Neural crest cell (in vitro differentiated cells): ENCODE measurements at regions not wholly inside any gene's neighbourhood (a gene's known extent, or its start where the extent isn't known, plus 50 kb on each side); places are given as distances from the start of the nearest gene placed in this dataset.

Experiments used
- DNase-seq: peaks from one replicate; pipeline ENCODE4 v3.0.0; 2021; ENCODE audit warnings: low read depth, mixed read lengths, low spot score
- H3K27ac Mint-ChIP-seq: one replicate; pipeline ENCODE4 v1.8.0; 2021; ENCODE audit warnings: mild to moderate bottlenecking, mixed read lengths; ENCODE audit not compliant: unreplicated experiment
- H3K27me3 Mint-ChIP-seq: 2 replicates; pipeline ENCODE4 v1.8.0; 2021; ENCODE audit warnings: low read depth, mild to moderate bottlenecking, mixed read lengths
- H3K36me3 Mint-ChIP-seq: 2 replicates; pipeline ENCODE4 v1.8.0; 2021; ENCODE audit warnings: low read depth, mild to moderate bottlenecking, mixed read lengths
- H3K4me1 Mint-ChIP-seq: 2 replicates; pipeline ENCODE4 v1.8.0; 2021; ENCODE audit warnings: mixed read lengths
- H3K4me3 Mint-ChIP-seq: one replicate; pipeline ENCODE4 v1.8.0; 2021; ENCODE audit warnings: mild to moderate bottlenecking, mixed read lengths
- H3K9me3 Mint-ChIP-seq: 2 replicates; pipeline ENCODE4 v1.8.0; 2021; ENCODE audit warnings: mixed read lengths
- CTCF ChIP-seq: fragments of 200-600 bp; sonication (generic); conservative IDR thresholded peaks from 2 replicates; pipeline ENCODE4 v1.5.0; 2021; ENCODE audit warnings: antibody characterized with exemption, mild to moderate bottlenecking

- Mint-ChIP-seq H3K27ac (no peak overlapping the region), H3K4me1 (no peaks in the 10 kb centered on the region), H3K9me3 (no peaks in the 10 kb centered on the region), H3K36me3 (no peaks in the 10 kb centered on the region), H3K4me3 (no peak overlapping the region), H3K27me3 (peaks cover 2% of the 10 kb centered on the region)
- no peak for TF ChIP-seq CTCF
- no peak for DNase-seq
Measured at GRCh38 chr1:78370779-78371482, 119.8 kb upstream of the PTGFR start.

- Mint-ChIP-seq H3K9me3 (no peaks in the 10 kb centered on the region), H3K4me1 (no peaks in the 10 kb centered on the region), H3K27ac (no peak overlapping the region), H3K27me3 (peaks cover 2% of the 10 kb centered on the region), H3K36me3 (no peaks in the 10 kb centered on the region), H3K4me3 (no peak overlapping the region)
- TF ChIP-seq CTCF: no peak
- no peak for DNase-seq
Measured at GRCh38 chr1:78373676-78374075, 117.1 kb upstream of the PTGFR start.

- no peak for DNase-seq
- no peak overlapping the region for H3K4me3 Mint-ChIP-seq
- H3K9me3 Mint-ChIP-seq: no peaks in the 10 kb centered on the region
- no peak for TF ChIP-seq CTCF
- H3K27me3 Mint-ChIP-seq: peaks cover 7% of the 10 kb centered on the region
- H3K36me3 Mint-ChIP-seq: no peaks in the 10 kb centered on the region
- H3K4me1 Mint-ChIP-seq: no peaks in the 10 kb centered on the region
- no peak overlapping the region for H3K27ac Mint-ChIP-seq
Measured at GRCh38 chr1:78375996-78376395, 114.8 kb upstream of the PTGFR start.

GRCh38 chr1:78377356-78377928 is 113.3 kb upstream of the PTGFR start:
- DNase-seq: no peak
- Mint-ChIP-seq H3K36me3 (no peaks in the 10 kb centered on the region), H3K27me3 (peaks cover 10% of the 10 kb centered on the region), H3K9me3 (no peaks in the 10 kb centered on the region), H3K27ac (no peak overlapping the region), H3K4me1 (no peaks in the 10 kb centered on the region), H3K4me3 (no peak overlapping the region)
- TF ChIP-seq CTCF: no peak

GRCh38 chr1:78383923-78384322 is 106.9 kb upstream of the PTGFR start:
- Mint-ChIP-seq H3K9me3 (no peaks in the 10 kb centered on the region), H3K27me3 (peaks cover 12% of the 10 kb centered on the region), H3K36me3 (no peaks in the 10 kb centered on the region), H3K4me3 (no peak overlapping the region), H3K4me1 (peaks cover 3% of the 10 kb centered on the region), H3K27ac (no peak overlapping the region)
- DNase-seq: no peak
- TF ChIP-seq CTCF: no peak
